GM18505 (cell line): ENCODE measurements at regions not wholly inside any gene's neighbourhood (a gene's known extent, or its start where the extent isn't known, plus 50 kb on each side); places are given as distances from the start of the nearest gene placed in this dataset.
"Not testable (repeated sequence)": the region's sequence is repeated elsewhere in the genome, so short reads cannot be mapped to it uniquely, and the experiment has no call there.

ENCODE experiments used
- ATAC-seq: cut with Tn5 transposase; IDR thresholded peaks from one replicate; pipeline ENCODE4 v1.9.1; 2021; ENCODE audit not compliant: unreplicated experiment

GRCh38 chrX:89539150-89539549 is 382.6 kb upstream of the TGIF2LX start:
- ATAC-seq = not testable (repeated sequence)

- ATAC-seq = not testable (repeated sequence)
Measured at GRCh38 chrX:89557146-89557545, 364.6 kb upstream of the TGIF2LX start.

GRCh38 chrX:89562079-89562478 is 359.6 kb upstream of the TGIF2LX start:
- ATAC-seq = not testable (repeated sequence)

DNA sequence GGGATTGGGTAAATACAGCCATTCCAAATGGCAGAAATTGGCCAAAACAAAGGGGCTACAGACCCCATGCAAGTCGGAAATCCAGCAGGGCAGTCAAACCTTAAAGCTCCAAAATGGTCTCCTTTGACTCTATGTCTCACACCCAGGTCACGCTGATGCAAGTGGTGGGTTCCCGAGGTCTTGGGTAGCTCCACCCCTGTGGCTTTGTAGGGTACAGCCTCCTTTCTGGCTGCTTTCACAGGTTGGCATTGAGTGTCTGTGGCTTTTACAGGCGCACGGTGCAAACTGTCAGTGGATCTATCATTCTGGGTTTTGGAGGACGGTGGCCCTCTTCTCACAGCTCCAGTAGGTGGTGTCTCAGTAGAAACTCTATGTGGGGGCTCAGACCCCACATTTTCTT is 358.6 kb upstream of the TGIF2LX start:
- ATAC-seq = not testable (repeated sequence)

- not testable (repeated sequence) for ATAC-seq
Measured at GRCh38 chrX:89567787-89568186, 353.9 kb upstream of the TGIF2LX start.

GRCh38 chrX:89581868-89582267 is 339.8 kb upstream of the TGIF2LX start:
- ATAC-seq = not testable (repeated sequence)

- not testable (repeated sequence) for ATAC-seq
Measured at GRCh38 chrX:89631858-89632257, 289.9 kb upstream of the TGIF2LX start.

GRCh38 chrX:89635887-89636286 is 285.8 kb upstream of the TGIF2LX start:
- not testable (repeated sequence) for ATAC-seq

DNA sequence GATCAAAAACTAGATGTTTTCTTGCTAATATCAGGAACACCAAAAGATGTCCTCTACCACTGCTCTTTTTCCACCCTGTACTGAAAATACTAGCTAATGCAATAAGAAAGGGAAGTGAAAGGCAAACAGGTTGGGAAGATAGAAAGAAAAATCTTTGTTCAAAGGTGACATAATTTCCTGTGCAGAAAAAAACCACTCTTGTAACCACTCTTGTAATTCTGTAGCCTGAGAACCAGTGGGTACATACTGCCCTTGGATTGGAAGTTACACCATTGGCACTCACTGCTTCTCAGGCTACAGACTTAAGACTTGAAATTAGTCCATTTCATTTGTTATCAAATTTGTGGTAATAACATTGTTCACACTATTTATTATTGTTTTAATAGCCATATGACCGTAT is 263.0 kb upstream of the TGIF2LX start:
- not testable (repeated sequence) for ATAC-seq

DNA sequence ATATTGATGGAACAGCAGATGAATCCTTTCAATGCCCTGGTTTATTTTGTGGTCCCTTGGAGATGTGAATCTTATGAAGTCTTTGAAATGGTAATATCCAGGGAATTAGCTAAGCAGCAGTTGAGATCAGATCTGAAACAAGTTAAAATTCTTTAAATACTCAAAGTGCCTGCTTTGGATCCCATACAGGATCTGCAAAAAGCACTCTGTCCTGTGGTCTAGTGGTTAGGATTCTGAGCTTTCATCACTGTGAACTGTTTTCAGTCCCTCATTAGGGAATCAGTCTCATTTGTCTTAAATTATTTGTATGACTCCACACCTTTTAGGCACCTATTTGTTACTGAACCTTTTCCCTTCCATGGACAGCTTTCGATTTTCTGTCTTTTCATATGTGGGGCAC is 215.2 kb upstream of the TGIF2LX start:
- not testable (repeated sequence) for ATAC-seq

DNA sequence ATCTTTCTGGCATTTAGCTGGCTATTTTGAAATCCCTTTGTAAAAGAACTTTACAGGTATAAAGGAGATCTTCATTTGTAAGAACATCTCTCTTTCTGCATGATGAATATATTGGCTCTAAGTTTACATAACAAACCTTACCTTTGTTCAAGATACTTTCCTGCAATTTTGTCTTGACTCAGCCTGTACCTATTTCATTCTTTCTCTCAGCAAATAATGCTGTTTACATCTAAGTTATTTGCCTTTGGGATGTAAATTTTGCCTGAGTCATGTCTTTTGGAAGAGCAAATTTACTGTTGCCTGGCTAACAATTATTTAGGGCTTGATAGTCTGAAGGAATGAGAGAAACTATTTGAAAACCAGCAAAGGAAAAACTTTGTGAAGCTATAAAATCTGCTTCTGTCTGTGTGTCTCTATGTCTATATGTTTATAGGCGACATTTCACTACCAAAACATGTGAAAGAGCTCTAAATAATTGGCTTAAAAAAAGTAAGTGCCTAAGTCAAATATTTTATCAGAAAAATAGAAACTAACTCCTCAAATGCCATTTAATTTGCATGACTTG is 214.3 kb upstream of the TGIF2LX start:
- ATAC-seq = not testable (repeated sequence)

DNA sequence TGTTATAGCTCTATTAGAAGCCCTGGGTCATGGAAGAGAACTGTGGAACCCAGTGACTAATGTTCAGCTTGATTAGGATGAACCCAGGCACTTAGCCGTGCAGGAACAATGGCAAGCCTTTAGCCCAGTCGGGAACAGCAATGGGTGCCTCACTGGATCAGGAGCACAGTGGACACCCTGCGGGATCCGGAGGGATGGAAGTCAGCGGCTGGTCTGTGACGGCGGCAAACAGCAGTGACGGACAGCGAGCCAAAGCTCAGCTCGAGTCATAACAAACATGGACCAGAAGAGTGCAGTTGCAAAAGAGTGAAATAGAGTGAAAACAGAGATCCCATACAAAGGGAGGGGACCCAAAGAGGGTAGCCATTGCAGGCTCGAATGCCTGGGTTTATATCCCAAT is 187.3 kb upstream of the TGIF2LX start:
- not testable (repeated sequence) for ATAC-seq

GRCh38 chrX:89756466-89756865 is 165.2 kb upstream of the TGIF2LX start:
- not testable (repeated sequence) for ATAC-seq

DNA sequence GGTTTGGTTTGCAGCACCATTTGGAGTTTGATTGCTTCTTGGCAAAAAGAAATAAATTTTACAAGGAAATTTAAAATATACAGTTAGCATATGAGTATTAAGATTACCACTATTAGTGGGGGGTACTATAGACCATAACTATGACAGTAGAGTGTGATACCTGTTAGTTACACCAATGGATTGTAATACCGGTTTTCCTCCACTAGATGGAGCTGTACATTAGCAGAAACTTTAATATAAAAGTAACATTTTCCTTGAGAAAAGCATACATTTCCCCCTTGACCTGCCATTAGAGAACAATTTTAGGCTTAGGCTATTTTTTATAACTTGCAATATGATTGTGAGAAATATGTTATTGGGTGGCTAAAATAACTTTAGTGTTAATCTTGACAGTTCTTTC is 163.9 kb upstream of the TGIF2LX start:
- ATAC-seq = not testable (repeated sequence)

DNA sequence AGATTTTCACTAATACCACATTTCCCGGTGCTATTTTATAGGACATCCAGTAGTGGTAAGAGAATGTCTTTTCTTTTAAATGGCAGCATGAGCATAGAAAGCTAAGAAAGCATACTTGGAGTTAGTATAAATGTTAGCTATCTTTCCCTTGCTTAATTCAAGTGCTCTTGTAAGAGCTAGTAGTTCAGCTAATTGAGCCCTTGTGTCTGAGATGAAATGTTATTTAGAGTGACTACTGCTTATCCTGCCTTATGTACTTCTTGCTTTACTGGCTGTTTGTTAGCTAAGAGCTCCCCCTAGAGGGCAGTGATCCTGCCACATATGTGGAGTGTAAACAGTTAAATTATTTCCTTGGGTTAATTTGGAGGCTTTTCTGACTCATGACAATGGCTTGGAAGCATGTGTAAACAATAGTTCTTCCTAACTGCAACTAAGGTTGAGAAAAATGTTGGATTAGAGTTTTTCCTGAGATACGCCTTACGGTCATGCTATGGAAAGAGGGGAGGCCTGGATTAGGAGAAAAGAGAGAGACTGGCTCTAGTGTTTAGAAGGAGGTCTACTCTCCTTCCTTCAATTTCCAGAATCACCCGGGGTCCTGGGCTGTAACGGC is 162.5 kb upstream of the TGIF2LX start:
- ATAC-seq = not testable (repeated sequence)

GRCh38 chrX:89771639-89772038 is 150.1 kb upstream of the TGIF2LX start:
- ATAC-seq = not testable (repeated sequence)

DNA sequence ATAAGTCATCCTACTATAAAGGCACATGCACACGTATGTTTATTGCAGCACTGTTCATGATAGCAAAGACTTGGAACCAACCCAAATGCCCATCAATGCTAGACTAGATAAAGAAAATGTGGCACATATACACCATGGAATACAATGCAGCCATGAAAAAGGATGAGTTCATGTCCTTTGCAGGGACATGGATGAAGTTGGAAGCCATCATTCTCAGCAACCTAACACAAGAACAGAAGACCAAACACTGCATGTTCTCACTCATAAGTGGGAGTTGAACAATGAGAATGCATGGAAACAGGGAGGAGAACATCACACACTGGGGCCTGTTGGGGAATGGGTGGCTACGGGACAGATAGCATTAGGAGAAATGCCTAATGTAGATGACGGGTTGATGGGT is 110.3 kb upstream of the TGIF2LX start:
- ATAC-seq = not testable (repeated sequence)

- ATAC-seq = not testable (repeated sequence)
Measured at GRCh38 chrX:89839723-89840122, 82.0 kb upstream of the TGIF2LX start.

GRCh38 chrX:89871662-89872061 is 50.0 kb upstream of the TGIF2LX start:
- ATAC-seq = peak; percentile 92
